Right renal cortex interstitium (tissue), 3 donors: ENCODE measurements at regions not wholly inside any gene's neighbourhood (a gene's known extent, or its start where the extent isn't known, plus 50 kb on each side); places are given as distances from the start of the nearest gene placed in this dataset.
"Not testable (repeated sequence)": the region's sequence is repeated elsewhere in the genome, so short reads cannot be mapped to it uniquely, and the experiment has no call there.

Source experiments
- DNase-seq, 3 donors: peaks; one replicate each; pipeline ENCODE4 v3.0.0-alpha.2; 2013; ENCODE audit warnings: low read depth in 3 of 3, low spot score in 2 of 3

DNA sequence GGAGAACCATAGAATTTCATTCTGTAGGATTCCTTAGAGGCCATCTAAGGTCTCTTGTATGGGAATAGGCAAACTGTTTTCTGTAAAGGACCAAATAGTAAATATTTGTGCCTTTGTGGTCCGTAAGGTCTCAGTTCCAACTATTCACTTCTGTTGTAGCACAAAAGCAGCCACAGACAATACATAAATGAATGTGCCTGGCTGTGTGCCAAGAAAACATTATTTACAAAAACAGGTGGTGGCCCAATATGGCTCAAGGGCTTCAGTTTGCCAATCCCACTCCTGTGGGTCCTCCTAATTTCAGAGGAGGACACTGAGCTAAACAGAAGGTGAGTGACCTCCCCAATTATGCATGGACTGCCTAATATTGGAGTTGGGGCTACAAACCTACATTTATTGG is 67.6 kb upstream of the EDEM3 start:
- no peak for DNase-seq

DNA sequence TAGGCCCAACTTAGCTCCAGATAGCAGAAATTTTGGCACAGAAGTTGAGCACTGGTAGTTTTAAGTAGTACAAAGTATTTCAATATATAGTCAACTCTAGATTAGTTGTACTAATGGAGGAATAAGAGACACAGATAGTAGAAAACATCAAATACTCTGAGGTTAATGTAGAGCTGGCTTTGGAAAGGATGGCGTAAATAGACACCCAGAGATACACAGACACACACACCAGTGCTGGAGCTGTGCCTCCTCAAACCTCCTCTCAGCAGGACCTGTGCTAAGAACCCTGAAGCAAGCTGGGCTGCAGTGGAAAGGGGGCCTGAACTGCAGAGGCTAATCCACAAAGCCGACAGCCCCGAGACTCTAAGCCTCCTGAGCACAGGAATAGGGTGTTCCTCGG is 67.0 kb upstream of the EDEM3 start:
- DNase-seq, result no peak

DNA sequence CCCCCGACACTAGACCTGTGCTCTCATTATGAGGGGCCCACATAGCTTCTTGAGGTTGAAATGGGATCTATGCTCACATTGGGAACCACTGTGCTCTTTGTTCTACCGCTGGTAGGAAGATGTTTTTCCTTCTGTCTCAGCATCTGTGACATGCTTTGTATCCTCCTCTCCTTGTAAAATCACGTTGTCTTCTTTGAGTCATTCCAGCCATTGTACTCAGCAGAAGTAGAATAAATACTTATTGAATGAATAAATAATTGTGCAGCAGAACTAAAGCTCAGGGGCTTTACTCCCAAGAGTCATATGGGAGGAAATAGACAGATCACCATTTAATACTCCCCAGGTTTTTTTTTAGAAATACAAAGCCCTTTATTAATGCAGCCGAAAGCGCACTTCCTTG is 66.3 kb upstream of the EDEM3 start:
- DNase-seq, result no peak

DNA sequence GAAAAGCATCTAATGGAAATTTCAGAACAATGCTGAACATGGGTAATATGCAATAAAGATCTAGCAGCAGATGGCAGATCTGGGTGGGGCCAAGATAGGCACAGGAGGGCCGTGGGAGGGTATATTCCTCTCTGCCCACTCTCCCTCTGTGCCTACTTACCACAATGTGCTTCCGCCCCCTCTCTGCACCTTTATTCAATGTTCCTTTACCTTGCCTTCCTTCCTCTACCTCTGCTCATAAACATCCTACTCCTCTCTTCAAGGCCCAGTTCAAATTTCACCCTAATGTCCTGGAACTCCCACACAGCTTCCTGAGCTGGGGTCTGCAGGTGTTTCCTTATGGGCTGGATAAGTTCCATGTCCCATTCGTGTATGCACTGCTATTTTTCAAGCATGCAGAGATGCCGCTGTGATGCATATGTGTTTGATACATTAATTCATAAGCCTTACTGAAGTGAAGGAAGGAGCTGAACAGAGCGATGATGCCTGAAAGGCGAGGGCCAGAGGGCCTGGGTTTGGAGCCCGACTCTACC is 65.6 kb upstream of the EDEM3 start:
- DNase-seq, result no peak

- DNase-seq, result no peak
These were observed 64.0 kb upstream of the EDEM3 start for GRCh38 chr1:184818646-184819045.

DNA sequence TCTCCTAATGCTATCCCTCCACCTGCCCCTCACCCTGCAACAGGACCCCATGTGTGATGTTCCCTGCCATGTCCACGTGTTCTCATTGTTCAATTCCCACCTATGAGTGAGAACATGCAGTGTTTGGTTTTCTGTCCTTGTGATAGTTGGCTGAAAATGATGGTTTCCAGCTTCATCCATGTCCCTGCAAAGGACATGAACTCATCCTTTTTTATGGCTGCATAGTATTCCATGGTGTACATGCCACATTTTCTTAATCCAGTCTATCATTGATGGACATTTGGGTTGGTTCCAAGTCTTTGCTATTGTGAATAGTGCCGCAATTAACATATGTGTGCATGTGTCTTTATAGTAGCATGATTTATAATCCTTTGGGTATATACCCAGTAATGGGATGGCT is 62.3 kb upstream of the EDEM3 start:
- not testable (repeated sequence) for DNase-seq

DNA sequence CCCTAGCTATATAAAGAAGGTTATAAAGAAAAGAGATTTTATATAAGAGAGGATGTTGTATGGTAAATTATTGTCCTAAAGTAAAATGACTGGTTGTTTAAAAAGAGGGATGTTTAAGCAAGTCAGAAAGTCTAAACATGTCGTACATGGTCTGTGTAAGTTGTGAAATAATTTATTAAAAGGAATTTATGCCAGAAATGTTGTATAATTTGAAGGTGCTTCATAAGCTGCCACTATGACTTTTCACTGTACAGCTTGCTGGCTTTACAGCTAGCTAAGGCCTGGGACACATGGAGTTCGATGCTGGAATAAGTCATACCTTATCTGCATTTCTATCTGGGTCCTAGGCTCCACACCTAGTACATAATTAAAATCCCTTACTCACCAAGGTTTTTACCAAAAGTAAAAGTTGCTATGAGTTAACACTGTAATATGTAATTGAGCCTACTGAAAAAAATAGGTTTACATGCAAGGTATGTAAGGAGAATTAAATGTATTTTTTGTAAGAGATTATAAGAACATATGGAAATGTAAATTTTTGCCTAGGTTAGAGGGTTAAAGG is 59.0 kb upstream of the EDEM3 start:
- DNase-seq, result no peak

DNA sequence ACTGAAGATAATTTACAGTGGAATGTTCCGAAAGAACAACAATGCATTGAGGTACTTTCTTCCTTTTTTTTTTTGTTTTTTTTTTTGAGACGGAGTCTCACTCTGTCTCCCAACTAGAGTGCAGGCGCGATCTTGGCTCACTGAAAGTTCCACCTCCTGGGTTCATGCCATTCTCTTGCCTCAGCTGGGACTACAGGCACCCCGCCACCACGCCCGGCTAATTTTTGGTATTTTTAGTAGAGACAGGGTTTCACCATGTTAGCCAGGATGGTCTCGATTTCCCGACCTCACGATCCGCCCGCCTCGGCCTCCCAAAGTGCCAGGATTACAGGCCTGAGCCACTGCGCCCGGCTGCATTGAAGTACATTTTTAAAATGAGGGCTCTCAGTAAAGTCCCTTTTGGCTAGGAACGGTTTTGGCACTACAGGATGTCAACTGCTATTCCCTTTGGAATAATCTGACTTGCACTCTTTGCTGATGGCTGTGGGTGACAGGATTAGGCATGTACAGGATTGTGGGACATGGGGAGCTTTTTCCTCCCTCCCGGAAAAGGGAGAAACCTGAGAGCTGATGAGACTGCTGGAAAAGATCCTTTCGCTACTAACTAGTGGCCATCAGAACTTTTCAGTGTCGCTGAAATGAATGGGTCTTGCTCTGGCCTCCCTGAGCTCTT is 56.9 kb upstream of the EDEM3 start:
- DNase-seq, result no peak

- no peak for DNase-seq
These were observed 56.2 kb upstream of the EDEM3 start for GRCh38 chr1:184810735-184811343.

GRCh38 chr1:184806296-184806721 is 51.7 kb upstream of the EDEM3 start:
- DNase-seq, result no peak

- peak; percentile 76 to 81 (median 80) for DNase-seq
These were observed 51.1 kb upstream of the EDEM3 start for GRCh38 chr1:184805667-184806295.
